NCI-H2196 treated with DMSO at 0.1 percent for 48 hours (cell line): ENCODE measurements at regions not wholly inside any gene's neighbourhood (a gene's known extent, or its start where the extent isn't known, plus 50 kb on each side); places are given as distances from the start of the nearest gene placed in this dataset.

Experiments
- DNase-seq: peaks from one replicate; lab custom pipeline; 2025; ENCODE audit not compliant: unreplicated experiment; lab: John Stamatoyannopoulos, UW

DNA sequence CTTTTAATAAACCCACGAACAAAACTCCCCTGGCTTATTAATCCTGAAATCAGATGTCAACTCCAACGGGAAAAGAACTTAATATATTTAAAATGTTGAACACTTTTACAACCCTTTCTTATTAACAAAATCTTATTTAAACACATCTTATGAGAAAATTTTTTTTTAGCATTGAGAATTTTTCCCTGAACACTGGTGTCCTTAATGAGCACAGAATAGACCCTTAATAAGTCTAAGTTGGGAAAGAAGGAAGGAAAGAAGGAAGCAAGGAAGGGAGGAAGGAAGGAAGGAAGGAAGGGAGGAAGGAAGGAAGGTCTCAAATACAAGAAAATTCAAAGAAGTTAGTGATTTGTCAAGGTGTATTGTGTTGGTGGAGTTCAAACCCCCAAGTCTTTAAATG is 129.2 kb upstream of the COL1A2 start:
- no peak for DNase-seq

DNA sequence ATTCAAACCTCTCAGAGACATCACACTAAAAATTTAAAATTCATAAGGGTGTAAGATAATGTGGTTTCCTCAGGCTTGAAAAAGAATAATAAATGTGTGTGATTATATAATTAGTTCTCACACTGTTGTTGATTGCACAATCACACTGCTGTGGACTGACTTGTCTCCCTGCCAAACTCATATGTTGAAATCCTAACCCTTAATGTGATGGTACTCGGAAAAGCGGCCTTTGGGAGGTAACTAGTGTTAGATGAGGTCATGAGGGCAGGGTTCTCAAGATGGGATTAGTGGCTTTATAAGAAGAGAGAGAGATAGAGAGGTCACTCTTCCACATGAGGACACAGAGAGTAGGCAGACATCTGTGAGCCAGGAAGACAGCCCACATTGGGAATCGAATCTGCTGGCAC is 128.5 kb upstream of the COL1A2 start:
- no peak for DNase-seq

- DNase-seq: no peak
Measured at GRCh38 chr7:94270772-94271171, 123.9 kb upstream of the COL1A2 start.

DNA sequence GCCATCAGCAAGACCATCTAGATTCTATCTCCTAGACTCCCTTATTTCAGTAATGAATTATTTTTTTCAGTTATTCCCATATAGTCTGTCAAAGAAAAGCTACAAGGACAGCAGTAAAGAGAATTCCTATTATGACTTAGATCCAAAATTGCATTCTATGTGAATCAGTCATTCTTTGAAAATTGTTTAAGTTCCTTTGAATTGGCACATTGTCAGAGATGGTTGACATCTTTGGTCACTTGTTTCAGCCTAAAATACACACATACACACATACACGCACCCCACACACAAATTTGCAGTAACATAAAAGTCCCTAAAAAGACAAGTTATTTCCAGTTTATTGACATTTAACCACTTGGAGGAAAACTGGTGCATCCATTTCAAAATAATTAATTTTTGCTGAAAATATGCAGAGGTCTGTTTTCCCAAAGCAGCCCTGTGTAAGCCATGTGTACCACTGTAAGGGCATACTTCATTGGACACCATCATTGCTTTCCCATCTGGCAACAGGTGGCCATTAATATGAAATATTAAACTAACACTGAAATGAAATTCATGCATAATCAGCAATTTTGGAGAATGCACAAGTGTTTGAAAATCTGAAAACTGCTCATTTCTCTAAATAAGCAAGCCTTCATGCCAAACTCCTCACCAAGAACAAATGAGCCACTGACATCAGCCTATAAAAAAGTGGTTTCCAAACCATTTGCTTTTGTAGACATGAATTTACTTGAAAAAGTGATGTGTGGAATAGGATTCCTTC is 121.7 kb upstream of the COL1A2 start:
- DNase-seq: no peak

GRCh38 chr7:94274828-94275227 is 119.9 kb upstream of the COL1A2 start:
- no peak for DNase-seq

- DNase-seq: no peak
Measured at GRCh38 chr7:94276027-94276426, 118.7 kb upstream of the COL1A2 start.

DNA sequence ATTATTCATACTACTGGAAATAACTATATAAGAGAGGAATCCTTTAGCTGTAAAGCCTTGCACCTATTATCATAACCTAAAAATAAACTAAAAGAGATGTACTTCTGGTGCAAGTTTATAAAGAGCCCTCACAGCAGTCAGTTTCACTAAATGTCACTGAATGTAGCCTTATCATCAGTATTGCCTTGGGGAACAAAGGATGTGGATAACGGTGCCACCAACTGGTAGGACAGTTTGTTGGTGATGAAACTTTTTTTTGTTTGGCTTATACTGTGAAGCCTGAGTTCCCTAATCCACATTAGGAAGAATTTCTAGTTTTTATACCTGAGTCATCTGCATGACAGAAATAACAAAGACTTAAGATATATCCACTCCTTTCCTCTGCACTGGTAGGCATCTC is 117.9 kb upstream of the COL1A2 start:
- peak; percentile 8 for DNase-seq

- DNase-seq: no peak
Measured at GRCh38 chr7:94277236-94277635, 117.5 kb upstream of the COL1A2 start.

DNA sequence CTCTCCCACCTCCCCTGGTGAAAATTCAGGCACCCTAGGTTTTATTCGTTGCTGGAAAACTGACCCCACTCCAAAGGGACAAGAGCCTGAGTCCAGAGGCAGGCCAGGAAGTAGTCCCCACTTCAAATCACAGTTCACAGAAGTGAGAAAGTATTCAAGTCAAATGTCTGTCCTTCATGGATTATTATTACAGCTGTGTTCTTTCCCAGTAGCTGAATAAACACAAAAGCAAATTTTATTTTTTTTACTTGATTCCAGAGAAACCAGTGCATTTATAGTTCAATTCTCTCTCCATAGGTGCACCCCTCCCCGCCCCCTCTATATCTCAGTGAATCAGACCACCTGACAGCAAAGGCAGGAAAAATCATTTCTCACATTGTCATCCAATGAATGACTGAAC is 113.8 kb upstream of the COL1A2 start:
- DNase-seq: no peak

GRCh38 chr7:94284104-94284503 is 110.6 kb upstream of the COL1A2 start:
- DNase-seq: no peak

DNA sequence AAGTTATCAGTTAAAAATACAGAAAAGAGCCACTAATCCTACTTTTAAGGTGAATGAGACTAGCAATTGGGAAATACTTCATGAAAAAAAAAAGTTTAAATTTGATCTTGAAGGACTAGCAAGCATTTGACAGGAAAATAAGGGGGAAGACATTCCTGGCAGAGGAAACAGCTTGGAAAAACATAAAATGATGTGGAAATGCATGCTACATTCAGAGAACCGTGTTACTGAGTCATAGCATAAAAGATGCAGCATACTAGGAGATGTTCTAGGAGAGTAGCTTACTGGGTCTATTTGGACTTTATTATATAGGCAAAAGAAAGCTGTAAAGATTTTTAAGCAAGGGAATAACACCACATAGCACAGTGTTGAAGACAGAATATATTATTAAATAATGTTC is 108.6 kb upstream of the COL1A2 start:
- no peak for DNase-seq

GRCh38 chr7:94288096-94288495 is 106.6 kb upstream of the COL1A2 start:
- DNase-seq: no peak

GRCh38 chr7:94289071-94289470 is 105.6 kb upstream of the COL1A2 start:
- peak; percentile 59 for DNase-seq

GRCh38 chr7:94294471-94295131 is 100.1 kb upstream of the COL1A2 start:
- no peak for DNase-seq

DNA sequence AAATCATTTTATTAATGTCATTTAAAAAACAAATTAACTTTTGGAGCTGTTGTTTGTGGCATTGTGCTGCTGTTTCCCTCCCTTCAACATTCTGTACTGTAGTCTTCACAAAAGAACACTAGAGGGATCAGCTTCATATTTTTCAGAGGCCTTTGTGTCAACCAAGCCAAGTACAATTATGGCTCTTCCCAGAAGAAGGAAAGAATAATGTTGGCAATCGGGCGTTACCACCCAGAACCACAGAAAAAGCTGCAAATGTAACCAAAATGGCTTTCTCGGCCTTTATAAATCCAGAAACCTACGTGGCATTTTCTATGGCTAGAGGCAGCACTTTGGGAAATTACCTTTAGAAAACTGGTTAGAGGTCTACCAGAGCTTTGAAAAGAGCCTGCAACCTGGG is 98.8 kb upstream of the COL1A2 start:
- DNase-seq: peak; percentile 8

DNA sequence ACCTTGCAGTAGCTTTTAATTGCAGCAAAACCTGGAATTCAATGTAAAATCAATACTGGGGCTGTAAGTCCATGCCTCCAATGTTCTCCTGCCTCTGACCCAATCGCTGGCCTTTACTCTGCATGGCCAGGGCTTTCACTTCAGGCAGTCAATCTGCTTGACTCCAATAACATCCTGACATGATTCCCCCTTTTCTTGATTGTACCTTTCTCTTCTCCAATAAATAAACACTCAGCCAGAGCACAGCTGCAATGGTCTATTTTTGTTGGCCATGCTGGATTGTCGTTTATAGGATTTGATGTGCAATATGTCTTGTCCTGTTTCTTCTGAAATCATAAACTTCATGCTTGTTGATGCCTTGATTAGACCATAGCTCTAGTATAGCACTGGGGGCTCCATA is 97.8 kb upstream of the COL1A2 start:
- no peak for DNase-seq

- no peak for DNase-seq
Measured at GRCh38 chr7:94297397-94297838, 97.3 kb upstream of the COL1A2 start.

GRCh38 chr7:94298943-94299342 is 95.8 kb upstream of the COL1A2 start:
- no peak for DNase-seq

- no peak for DNase-seq
Measured at GRCh38 chr7:94300176-94300835, 94.4 kb upstream of the COL1A2 start.

GRCh38 chr7:94301024-94301586 is 93.6 kb upstream of the COL1A2 start:
- DNase-seq: no peak

GRCh38 chr7:94303118-94303517 is 91.6 kb upstream of the COL1A2 start:
- no peak for DNase-seq

DNA sequence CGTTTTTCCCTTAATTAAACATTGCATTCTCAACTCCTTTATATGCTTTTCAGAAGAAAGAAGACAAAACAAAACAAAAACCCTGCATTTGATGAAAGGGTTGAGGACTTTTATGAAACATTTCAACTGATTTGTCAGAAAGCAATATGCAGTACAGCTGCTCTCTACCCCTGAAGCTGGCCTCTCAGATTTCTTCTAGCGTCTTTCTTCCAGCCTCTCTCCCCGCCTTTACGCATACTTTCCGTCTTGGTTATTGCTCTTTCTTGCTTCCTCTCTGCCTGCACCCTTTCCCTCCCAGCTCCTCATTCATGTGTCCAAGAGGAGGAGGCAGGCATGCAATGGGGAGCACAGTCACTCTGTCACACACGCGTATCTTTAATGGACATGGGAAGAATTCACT is 91.0 kb upstream of the COL1A2 start:
- DNase-seq: no peak
